CD14-positive monocyte (primary cell): ENCODE measurements at regions not wholly inside any gene's neighbourhood (a gene's known extent, or its start where the extent isn't known, plus 50 kb on each side); places are given as distances from the start of the nearest gene placed in this dataset.

ENCODE experiments used
- DNase-seq, 3 donors: peaks; one replicate each; pipeline ENCODE4 v3.0.0-alpha.2; 2011 to 2022
- H2AFZ ChIP-seq: 2 replicates; pipeline ENCODE4 v1.6.0; 2012; ENCODE audit warnings: mild to moderate bottlenecking, low read depth, low read length, inconsistent platforms; ENCODE audit not compliant: insufficient read depth, poor library complexity, severe bottlenecking
- H3K27ac ChIP-seq, 2 donors: 1 replicate in 1 of 2; 2 replicates in 1 of 2; pipeline ENCODE4 v1.5.1; 2012 to 2013; ENCODE audit warnings: low read length in 2 of 2, control low read depth in 1 of 2, inconsistent platforms in 1 of 2, low read depth in 1 of 2, mild to moderate bottlenecking in 1 of 2
- H3K27me3 ChIP-seq, 2 donors: one replicate each; pipeline versions ENCODE4 v1.6.0 to v1.6.1; 2011 to 2013; ENCODE audit warnings: low read length in 2 of 2; ENCODE audit not compliant: control insufficient read depth in 2 of 2, insufficient read depth in 2 of 2
- H3K36me3 ChIP-seq, 2 donors: replicated peaks in 1 of 2; 1 replicate in 1 of 2; 2 replicates in 1 of 2; pipeline versions ENCODE4 v1.5.1 to v1.6.1; 2012 to 2013; ENCODE audit warnings: low read length in 2 of 2, control low read depth in 1 of 2, inconsistent platforms in 1 of 2, mild to moderate bottlenecking in 1 of 2; ENCODE audit not compliant: insufficient read depth in 2 of 2, control insufficient read depth in 1 of 2
- H3K4me1 ChIP-seq, 2 donors: 1 replicate in 1 of 2; 2 replicates in 1 of 2; pipeline versions ENCODE4 v1.5.1 to v1.6.1; 2012 to 2013; ENCODE audit warnings: low read length in 2 of 2, control low read depth in 1 of 2, inconsistent platforms in 1 of 2, mild to moderate bottlenecking in 1 of 2, moderate library complexity in 1 of 2; ENCODE audit not compliant: insufficient read depth in 2 of 2, control insufficient read depth in 1 of 2
- H3K4me2 ChIP-seq: replicated peaks from 2 replicates; pipeline ENCODE3; 2012; ENCODE audit warnings: low read length, moderate library complexity, mild to moderate bottlenecking; ENCODE audit not compliant: poor library complexity, severe bottlenecking; ENCODE audit errors: extremely low read depth
- H3K4me3 ChIP-seq, 3 experiments: fragments of 200-600 bp in 1 of 3; sonication (generic) in 1 of 3; replicated peaks in 1 of 3; 1 replicate in 2 of 3; 2 replicates in 1 of 3; pipeline ENCODE4 v1.5.1; 2011 to 2013; ENCODE audit warnings: low read length in 3 of 3, mild to moderate bottlenecking in 3 of 3, control low read depth in 2 of 3, low read depth in 2 of 3, inconsistent platforms in 1 of 3, moderate library complexity in 1 of 3
- H3K79me2 ChIP-seq: 2 replicates; pipeline ENCODE4 v1.6.0; 2012; ENCODE audit warnings: mild to moderate bottlenecking, control low read depth, inconsistent platforms, low read length, moderate library complexity; ENCODE audit not compliant: insufficient read depth
- H3K9ac ChIP-seq: 2 replicates; pipeline ENCODE4 v1.6.0; 2017; ENCODE audit warnings: low read length, mild to moderate bottlenecking; ENCODE audit not compliant: insufficient read depth, poor library complexity, severe bottlenecking
- H3K9me3 ChIP-seq, 2 donors: replicated peaks in 1 of 2; 1 replicate in 1 of 2; 2 replicates in 1 of 2; pipeline versions ENCODE4 v1.5.1 to v1.6.1; 2012 to 2013; ENCODE audit warnings: low read length in 2 of 2, control low read depth in 1 of 2; ENCODE audit not compliant: control insufficient read depth in 1 of 2, insufficient read depth in 1 of 2
- H4K20me1 ChIP-seq: 2 replicates; pipeline ENCODE4 v1.6.0; 2012; ENCODE audit warnings: mild to moderate bottlenecking, low read length, control low read depth, moderate library complexity; ENCODE audit not compliant: insufficient read depth
- H3K27ac Mint-ChIP-seq, 7 donors: one replicate each; pipeline ENCODE4 v1.8.0; 2020; ENCODE audit warnings: mild to moderate bottlenecking in 7 of 7, mixed read lengths in 7 of 7, moderate library complexity in 6 of 7, inconsistent platforms in 2 of 7
- H3K27me3 Mint-ChIP-seq, 3 donors: one replicate each; pipeline ENCODE4 v1.8.0; 2021 to 2022; ENCODE audit warnings: low read depth in 3 of 3, mild to moderate bottlenecking in 3 of 3, mixed read lengths in 3 of 3, moderate library complexity in 3 of 3, inconsistent platforms in 1 of 3
- H3K36me3 Mint-ChIP-seq, 2 donors: one replicate each; pipeline ENCODE4 v1.8.0; 2020; ENCODE audit warnings: mixed read lengths in 2 of 2, inconsistent platforms in 1 of 2, mild to moderate bottlenecking in 1 of 2
- H3K4me1 Mint-ChIP-seq: one replicate; pipeline ENCODE4 v1.8.0; 2020; ENCODE audit warnings: mild to moderate bottlenecking, mixed read lengths
- H3K4me3 Mint-ChIP-seq, 2 donors: one replicate each; pipeline ENCODE4 v1.8.0; 2020; ENCODE audit warnings: mild to moderate bottlenecking in 2 of 2, mixed read lengths in 2 of 2, moderate library complexity in 1 of 2
- H3K9me3 Mint-ChIP-seq, 7 donors: one replicate each; pipeline ENCODE4 v1.8.0; 2020 to 2022; ENCODE audit warnings: mixed read lengths in 7 of 7, mild to moderate bottlenecking in 6 of 7, moderate library complexity in 6 of 7, inconsistent platforms in 2 of 7
- WGBS: methylation state at CpG from one replicate; pipeline ENCODE4 v1.1.5; 2013; ENCODE audit warnings: missing lambda C conversion rate; ENCODE audit not compliant: insufficient coverage; 5-methylcytosine and 5-hydroxymethylcytosine counted together
- intact Hi-C, 2 donors: fragments of 100-400 bp; cut with micrococcal nuclease; formaldehyde crosslinking; loops; one replicate each; pipeline versions ENCODE4 v1.15.0 to v1.15.1; 2023
- TF ChIP-seq, protein P1 (sequence below): fragments of 200-600 bp; IDR thresholded peaks from one replicate; pipeline ENCODE4 v1.8.0; 2022; ENCODE audit warnings: antibody characterized with exemption, mild to moderate bottlenecking

- Mint-ChIP-seq H3K4me1 (no peaks in the 10 kb centered on the region), H3K27me3 (no peaks in the 10 kb centered on the region), H3K4me3 (no peak overlapping the region), H3K36me3 (no peaks in the 10 kb centered on the region), H3K27ac (no peak overlapping the region), H3K9me3 (peaks cover 0 to 10% (median 7%) of the 10 kb centered on the region in 7 donors)
- Histone ChIP-seq H2AFZ (no peak overlapping the region), H3K79me2 (no peaks in the 10 kb centered on the region), H4K20me1 (no peaks in the 10 kb centered on the region), H3K27me3 (no peaks in the 10 kb centered on the region), H3K4me3 (no peak overlapping the region), H3K9ac (no peak overlapping the region), H3K36me3 (no peaks in the 10 kb centered on the region), H3K27ac (no peak overlapping the region), H3K9me3 (peaks cover 6 to 7% of the 10 kb centered on the region in 2 donors), H3K4me2 (no peak overlapping the region), H3K4me1 (no peaks in the 10 kb centered on the region)
- intact Hi-C loops, result no loop called here
- no peak for DNase-seq
- 100% methylated on average over 1 of the region's 4 CpGs for WGBS
- TF ChIP-seq, protein P1, sequence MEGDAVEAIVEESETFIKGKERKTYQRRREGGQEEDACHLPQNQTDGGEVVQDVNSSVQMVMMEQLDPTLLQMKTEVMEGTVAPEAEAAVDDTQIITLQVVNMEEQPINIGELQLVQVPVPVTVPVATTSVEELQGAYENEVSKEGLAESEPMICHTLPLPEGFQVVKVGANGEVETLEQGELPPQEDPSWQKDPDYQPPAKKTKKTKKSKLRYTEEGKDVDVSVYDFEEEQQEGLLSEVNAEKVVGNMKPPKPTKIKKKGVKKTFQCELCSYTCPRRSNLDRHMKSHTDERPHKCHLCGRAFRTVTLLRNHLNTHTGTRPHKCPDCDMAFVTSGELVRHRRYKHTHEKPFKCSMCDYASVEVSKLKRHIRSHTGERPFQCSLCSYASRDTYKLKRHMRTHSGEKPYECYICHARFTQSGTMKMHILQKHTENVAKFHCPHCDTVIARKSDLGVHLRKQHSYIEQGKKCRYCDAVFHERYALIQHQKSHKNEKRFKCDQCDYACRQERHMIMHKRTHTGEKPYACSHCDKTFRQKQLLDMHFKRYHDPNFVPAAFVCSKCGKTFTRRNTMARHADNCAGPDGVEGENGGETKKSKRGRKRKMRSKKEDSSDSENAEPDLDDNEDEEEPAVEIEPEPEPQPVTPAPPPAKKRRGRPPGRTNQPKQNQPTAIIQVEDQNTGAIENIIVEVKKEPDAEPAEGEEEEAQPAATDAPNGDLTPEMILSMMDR, result no peak
Measured at GRCh38 chr1:163650624-163651023, 328.9 kb downstream of the NUF2 start.

GRCh38 chr1:163652441-163652840, 330.7 kb downstream of the NUF2 start:
- TF ChIP-seq, protein P1, result no peak
- Histone ChIP-seq H3K9me3 (peaks cover 6 to 7% of the 10 kb centered on the region in 2 donors), H3K4me1 (no peaks in the 10 kb centered on the region), H3K4me3 (no peak overlapping the region), H3K9ac (no peak overlapping the region), H3K27ac (no peak overlapping the region), H3K4me2 (no peak overlapping the region), H4K20me1 (no peaks in the 10 kb centered on the region), H2AFZ (no peak overlapping the region), H3K27me3 (no peaks in the 10 kb centered on the region), H3K79me2 (no peaks in the 10 kb centered on the region), H3K36me3 (no peaks in the 10 kb centered on the region)
- Mint-ChIP-seq H3K4me1 (no peaks in the 10 kb centered on the region), H3K27me3 (peaks cover 0 to 2% (median 0%) of the 10 kb centered on the region in 3 donors), H3K36me3 (no peaks in the 10 kb centered on the region), H3K9me3 (peaks cover 0 to 9% (median 4%) of the 10 kb centered on the region in 7 donors), H3K27ac (no peak overlapping the region), H3K4me3 (no peak overlapping the region)
- no peak for DNase-seq
- intact Hi-C loops, result no loop called here
